Activated gamma-delta T cell treated with anti-CD3 and anti-CD28 coated beads, Interleukin-2, amount 50 U/mL, for 16 hours (primary cell): ENCODE measurements at regions not wholly inside any gene's neighbourhood (a gene's known extent, or its start where the extent isn't known, plus 50 kb on each side); places are given as distances from the start of the nearest gene placed in this dataset.
"Not testable (repeated sequence)": the region's sequence is repeated elsewhere in the genome, so short reads cannot be mapped to it uniquely, and the experiment has no call there.

Experiments used
- DNase-seq: peaks from one replicate; pipeline ENCODE4 v3.0.0-alpha.2; 2020; ENCODE audit warnings: low read depth

GRCh38 chr2:132318481-132318880 lies 98.1 kb upstream of the GPR39 start:
- DNase-seq = not testable (repeated sequence)

GRCh38 chr2:132324005-132324404 lies 92.6 kb upstream of the GPR39 start:
- not testable (repeated sequence) for DNase-seq

GRCh38 chr2:132332345-132333033 lies 84.1 kb upstream of the GPR39 start:
- DNase-seq = not testable (repeated sequence)

- not testable (repeated sequence) for DNase-seq
Observed at GRCh38 chr2:132337135-132337534, 79.5 kb upstream of the GPR39 start.

- DNase-seq = not testable (repeated sequence)
Observed at GRCh38 chr2:132337844-132338243, 78.8 kb upstream of the GPR39 start.

GRCh38 chr2:132347041-132347780 lies 69.4 kb upstream of the GPR39 start:
- not testable (repeated sequence) for DNase-seq

GRCh38 chr2:132349092-132349687 lies 67.4 kb upstream of the GPR39 start:
- not testable (repeated sequence) for DNase-seq

GRCh38 chr2:132351668-132352067 lies 64.9 kb upstream of the GPR39 start:
- DNase-seq = not testable (repeated sequence)

GRCh38 chr2:132352481-132353001 lies 64.1 kb upstream of the GPR39 start:
- DNase-seq = not testable (repeated sequence)

GRCh38 chr2:132353380-132353779 lies 63.2 kb upstream of the GPR39 start:
- not testable (repeated sequence) for DNase-seq

GRCh38 chr2:132360964-132361363 lies 55.6 kb upstream of the GPR39 start:
- DNase-seq = not testable (repeated sequence)

- DNase-seq = not testable (repeated sequence)
Observed at GRCh38 chr2:132361498-132361897, 55.1 kb upstream of the GPR39 start.

GRCh38 chr2:132363352-132363751 lies 53.3 kb upstream of the GPR39 start:
- not testable (repeated sequence) for DNase-seq

- not testable (repeated sequence) for DNase-seq
Observed at GRCh38 chr2:132365963-132366362, 50.6 kb upstream of the GPR39 start.

- DNase-seq = no peak
Observed at GRCh38 chr2:132366421-132367180, 50.0 kb upstream of the GPR39 start.
